SW480 (cell line): ENCODE measurements at regions not wholly inside any gene's neighbourhood (a gene's known extent, or its start where the extent isn't known, plus 50 kb on each side); places are given as distances from the start of the nearest gene placed in this dataset.
"Not testable (repeated sequence)": the region's sequence is repeated elsewhere in the genome, so short reads cannot be mapped to it uniquely, and the experiment has no call there.

Source experiments
- DNase-seq: peaks from one replicate; pipeline ENCODE4 v3.0.0-alpha.2; 2016; ENCODE audit warnings: low spot score

- DNase-seq, result no peak
These were observed 104.1 kb upstream of the ZNF462 start for GRCh38 chr9:106758911-106759310.

- DNase-seq, result no peak
These were observed 101.5 kb upstream of the ZNF462 start for GRCh38 chr9:106761493-106761892.

GRCh38 chr9:106766616-106767015 is 96.3 kb upstream of the ZNF462 start:
- DNase-seq, result no peak

- no peak for DNase-seq
These were observed 93.6 kb upstream of the ZNF462 start for GRCh38 chr9:106769331-106769730.

- DNase-seq, result no peak
These were observed 91.4 kb upstream of the ZNF462 start for GRCh38 chr9:106771608-106772007.

GRCh38 chr9:106772523-106773290 is 90.3 kb upstream of the ZNF462 start:
- DNase-seq, result no peak

GRCh38 chr9:106773750-106774149 is 89.2 kb upstream of the ZNF462 start:
- no peak for DNase-seq

GRCh38 chr9:106775960-106776359 is 87.0 kb upstream of the ZNF462 start:
- no peak for DNase-seq

- no peak for DNase-seq
These were observed 83.2 kb upstream of the ZNF462 start for GRCh38 chr9:106779796-106780195.

GRCh38 chr9:106783121-106783520 is 79.8 kb upstream of the ZNF462 start:
- DNase-seq, result no peak

- no peak for DNase-seq
These were observed 78.9 kb upstream of the ZNF462 start for GRCh38 chr9:106784076-106784475.

- no peak for DNase-seq
These were observed 77.8 kb upstream of the ZNF462 start for GRCh38 chr9:106785200-106785599.

GRCh38 chr9:106788021-106788420 is 74.9 kb upstream of the ZNF462 start:
- DNase-seq, result not testable (repeated sequence)

- no peak for DNase-seq
These were observed 67.9 kb upstream of the ZNF462 start for GRCh38 chr9:106795031-106795430.

GRCh38 chr9:106796771-106797170 is 66.2 kb upstream of the ZNF462 start:
- no peak for DNase-seq

GRCh38 chr9:106797299-106797698 is 65.7 kb upstream of the ZNF462 start:
- DNase-seq, result no peak

- DNase-seq, result no peak
These were observed 64.8 kb upstream of the ZNF462 start for GRCh38 chr9:106798016-106798799.

- peak; percentile 6 for DNase-seq
These were observed 63.8 kb upstream of the ZNF462 start for GRCh38 chr9:106799152-106799551.

GRCh38 chr9:106800701-106801270 is 62.2 kb upstream of the ZNF462 start:
- no peak for DNase-seq

- no peak for DNase-seq
These were observed 61.1 kb upstream of the ZNF462 start for GRCh38 chr9:106801816-106802215.
